Hematopoietic multipotent progenitor cell (in vitro differentiated cells): ENCODE measurements at regions not wholly inside any gene's neighbourhood (a gene's known extent, or its start where the extent isn't known, plus 50 kb on each side); places are given as distances from the start of the nearest gene placed in this dataset.
"Not testable (repeated sequence)": the region's sequence is repeated elsewhere in the genome, so short reads cannot be mapped to it uniquely, and the experiment has no call there.

Source experiments
- DNase-seq, 3 donors: peaks; one replicate each; pipeline ENCODE4 v3.0.0-alpha.2; 2011 to 2015; ENCODE audit warnings: low read depth in 2 of 3, low spot score in 2 of 3

DNA sequence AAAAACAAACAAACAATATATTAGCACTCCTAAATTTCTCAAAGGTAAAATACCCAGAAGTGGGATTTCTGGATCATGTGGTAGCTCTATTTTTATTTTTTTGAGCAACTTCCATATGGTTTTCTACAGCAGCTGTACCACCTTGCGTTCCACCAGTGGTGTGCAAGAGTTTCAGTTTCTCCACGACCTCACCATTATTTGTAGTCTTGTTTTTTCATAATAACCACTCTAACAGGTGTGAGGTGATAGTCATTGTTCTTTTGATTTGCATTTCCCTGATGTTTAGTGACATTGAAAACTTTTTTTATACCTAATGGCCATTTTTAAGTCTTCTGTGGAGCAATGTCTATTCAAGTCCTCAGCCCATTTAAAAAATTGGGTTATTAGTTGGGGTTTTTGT lies 127.3 kb upstream of the SLC38A2 start:
- no peak for DNase-seq

DNA sequence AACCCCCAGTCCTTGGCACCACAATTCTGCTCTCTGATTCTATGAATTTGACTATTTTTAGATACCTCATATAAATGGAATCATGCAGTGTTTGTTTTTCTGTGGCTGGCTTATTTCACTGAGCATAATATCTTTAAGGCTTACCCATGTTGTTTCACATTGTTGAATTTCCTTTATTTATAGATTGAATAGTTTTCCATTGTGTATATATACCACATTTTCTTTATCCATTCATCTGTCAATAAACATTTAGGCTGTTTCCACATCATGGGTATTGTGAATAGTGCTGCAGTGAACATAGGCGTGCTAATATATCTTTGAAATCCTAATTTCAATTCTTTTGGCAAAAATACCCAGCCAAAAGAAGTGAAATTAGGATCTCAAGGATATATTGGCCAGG lies 126.7 kb upstream of the SLC38A2 start:
- no peak for DNase-seq

DNA sequence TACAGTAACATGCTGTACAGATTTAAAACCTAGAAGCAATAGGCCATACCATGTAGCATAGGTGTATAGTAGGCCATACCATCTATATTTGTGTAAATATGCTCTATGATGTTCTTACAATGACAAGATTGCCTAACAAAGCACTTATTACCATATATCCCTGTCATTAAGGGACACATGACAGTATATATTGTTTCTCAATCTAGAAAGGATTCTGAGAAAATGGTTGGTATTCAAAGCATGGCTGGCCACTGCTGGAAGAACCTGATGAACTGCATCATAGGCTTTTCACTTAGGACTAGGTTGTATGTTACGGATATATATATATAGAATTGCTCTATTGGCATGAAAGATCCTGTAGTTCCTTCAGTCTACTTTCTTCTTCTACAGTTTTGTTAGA lies 125.2 kb upstream of the SLC38A2 start:
- DNase-seq, result no peak

DNA sequence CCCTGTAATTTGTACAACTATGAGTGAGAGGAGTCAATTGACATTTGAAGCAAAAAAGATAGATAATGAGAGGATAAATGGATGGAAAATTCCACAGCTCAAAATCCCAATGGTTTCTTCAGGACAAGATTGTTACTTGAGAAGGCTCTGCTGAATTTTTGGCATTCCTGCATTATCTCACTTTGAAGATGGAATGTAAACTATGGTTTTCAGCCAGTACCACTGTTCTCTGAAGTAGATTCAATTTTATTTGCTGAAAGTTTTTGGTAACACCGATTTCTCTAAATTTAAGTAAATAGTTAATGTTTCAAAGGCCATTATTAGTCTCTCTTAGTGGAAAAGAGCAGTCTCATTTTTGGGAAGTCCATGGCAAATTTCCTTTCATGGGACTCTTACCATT lies 121.9 kb upstream of the SLC38A2 start:
- DNase-seq, result no peak

DNA sequence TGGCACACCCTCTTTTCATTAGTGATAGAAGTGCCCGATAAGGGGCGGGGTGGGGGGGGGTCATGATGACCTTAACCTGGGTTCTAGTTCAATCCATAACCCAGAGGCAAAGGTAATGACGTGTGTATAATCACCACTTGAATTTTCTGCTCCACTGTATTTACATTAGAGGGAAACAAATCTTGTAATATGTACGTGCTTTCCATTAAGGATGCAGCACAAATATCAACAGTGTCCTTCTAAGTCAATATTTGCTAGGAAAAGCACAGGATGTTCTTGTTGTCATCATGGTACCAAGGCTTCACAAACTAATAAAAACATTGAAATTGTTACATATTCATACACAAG lies 121.2 kb upstream of the SLC38A2 start:
- no peak for DNase-seq

DNA sequence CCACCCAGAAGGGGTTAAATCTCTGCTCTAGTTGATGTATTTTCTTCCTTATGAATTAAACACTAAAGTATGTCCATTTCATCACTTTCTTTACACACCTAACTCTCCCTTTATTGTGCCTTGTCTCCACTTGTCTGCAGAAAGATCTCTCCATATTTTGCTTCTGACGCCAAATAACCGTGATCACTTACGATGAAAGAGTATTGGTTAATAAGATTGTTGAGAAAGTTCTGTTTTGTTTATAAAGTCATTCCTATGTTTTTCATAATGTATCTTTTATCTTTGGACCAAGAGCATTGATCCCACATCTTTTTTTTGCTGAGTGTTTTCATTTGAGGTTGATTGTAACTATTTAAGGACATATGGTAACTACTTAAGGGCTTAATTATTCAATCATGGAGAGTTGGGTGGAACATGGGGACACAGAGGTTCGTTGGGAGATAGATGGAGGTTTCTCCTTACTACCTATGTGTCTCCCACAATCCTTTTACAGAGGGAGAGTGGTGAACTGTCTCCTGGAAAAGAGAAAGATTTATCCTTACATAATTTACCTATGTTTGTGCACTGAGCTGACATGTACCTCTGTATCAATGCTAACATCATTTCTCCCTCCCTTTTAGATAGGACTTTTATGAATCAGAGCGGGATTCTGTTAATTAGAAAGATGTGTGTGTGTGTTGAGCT lies 120.7 kb upstream of the SLC38A2 start:
- DNase-seq, result no peak

DNA sequence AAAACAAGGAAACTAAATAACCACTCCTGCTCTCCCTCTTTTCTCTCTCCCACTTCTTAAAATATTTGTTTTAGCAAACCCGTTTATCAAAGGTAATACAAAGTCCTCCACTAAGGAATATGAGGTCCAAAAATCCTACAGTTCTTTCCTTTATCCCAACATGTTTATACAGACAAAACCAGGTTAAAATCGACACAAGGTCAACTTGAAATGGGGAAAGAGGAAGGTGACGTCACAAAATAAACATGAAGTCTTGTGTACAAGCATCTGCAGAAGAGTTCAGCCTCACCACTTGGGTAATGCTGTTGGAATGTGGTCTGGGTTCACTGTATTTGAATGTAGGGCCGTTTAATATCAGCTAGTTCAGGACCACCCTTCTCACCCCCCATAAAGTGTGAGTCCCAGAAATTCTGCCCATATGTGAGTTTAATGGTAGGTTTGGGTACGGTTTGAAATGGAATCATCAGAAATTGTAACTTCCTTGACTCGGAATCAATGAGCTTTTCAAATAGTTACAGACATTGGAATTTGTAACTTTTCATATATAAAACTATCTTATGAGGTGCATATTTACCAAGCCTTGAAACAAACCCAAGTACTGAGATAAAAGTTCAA lies 120.0 kb upstream of the SLC38A2 start:
- no peak for DNase-seq

DNA sequence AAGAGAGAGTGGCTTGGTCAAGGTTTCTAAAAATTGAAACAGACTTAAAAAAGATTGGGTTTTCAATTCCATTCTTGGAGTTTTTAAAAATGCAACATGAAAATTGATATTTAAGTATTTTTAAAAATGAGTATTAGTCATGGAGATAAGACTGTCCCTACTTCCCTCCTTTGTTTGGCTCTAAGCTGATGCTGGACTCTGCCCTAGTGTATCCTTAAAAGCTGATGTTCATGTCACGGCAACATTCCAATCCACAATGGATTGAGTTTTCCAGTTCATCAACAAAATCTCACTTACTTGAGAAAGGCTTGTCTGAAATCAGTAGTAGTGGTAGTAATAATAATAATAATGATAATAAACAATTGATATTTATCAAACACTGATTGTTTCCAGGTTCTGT lies 119.0 kb upstream of the SLC38A2 start:
- DNase-seq, result no peak

DNA sequence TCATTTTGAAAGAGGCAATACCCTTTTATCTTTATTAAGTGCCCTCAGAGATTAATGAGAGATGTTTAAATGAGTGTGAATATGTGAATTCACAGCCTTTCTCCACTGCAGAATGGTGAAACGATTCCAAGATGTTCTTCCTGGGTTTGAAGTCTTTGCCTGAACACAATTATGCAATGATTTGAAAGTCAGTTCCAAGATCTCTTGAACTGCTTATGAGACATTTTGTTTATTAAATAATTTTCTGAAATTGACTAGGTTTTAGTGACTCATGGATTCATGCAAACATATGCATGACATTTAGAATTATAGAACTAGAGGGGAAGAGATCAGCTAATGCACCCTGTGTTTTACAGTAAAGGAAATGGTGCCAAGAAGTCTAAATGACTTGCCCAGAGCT lies 118.1 kb upstream of the SLC38A2 start:
- DNase-seq, result no peak

DNA sequence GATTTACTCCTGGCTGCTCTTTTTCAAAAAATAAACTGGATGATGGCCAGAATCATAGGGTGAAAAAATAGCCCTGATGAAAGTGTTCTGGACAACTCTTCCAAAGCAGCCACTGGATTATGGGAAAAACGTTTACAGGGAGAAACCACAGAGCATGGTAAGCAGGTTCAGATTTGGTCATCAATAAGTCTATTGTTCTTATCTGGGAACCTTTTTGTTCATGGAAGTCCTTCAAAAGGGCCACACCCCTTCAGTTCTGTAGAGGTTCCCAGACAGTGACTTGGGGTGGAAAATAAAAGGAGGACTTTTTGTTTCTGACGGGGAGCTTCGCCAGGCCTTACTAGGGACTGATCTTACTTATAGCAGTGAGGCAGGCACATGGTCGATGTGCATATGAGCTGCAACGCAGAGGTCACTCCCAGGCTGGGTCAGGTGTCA lies 117.4 kb upstream of the SLC38A2 start:
- DNase-seq, result no peak

DNA sequence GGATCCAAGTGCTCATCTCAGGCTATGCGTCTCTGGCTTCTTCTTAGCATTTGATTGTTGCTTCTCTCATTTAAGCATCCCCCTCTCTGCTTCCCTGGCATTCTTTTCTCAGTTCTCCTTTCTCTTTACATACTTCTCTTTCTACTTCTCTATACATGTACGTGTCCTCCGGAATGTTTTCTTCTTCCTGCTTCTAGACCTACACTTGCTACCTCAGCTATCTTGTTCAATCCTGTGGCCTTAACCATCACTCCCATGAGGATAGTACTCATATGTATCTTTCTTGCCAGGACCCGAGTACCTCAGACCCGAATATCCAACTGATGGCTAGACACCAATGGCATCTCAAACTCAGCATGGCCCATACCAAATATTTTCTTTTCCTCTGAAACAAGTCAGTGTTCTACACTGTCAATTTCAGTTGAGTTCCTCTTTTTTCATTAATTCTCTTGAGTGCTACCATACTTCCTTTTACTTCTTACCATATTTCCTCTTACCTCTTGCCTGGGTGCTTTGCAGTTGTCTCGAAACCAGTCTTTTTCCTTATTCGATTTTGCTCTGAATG lies 115.1 kb upstream of the SLC38A2 start:
- DNase-seq, result peak in 1 of 3 donors; percentile 66

DNA sequence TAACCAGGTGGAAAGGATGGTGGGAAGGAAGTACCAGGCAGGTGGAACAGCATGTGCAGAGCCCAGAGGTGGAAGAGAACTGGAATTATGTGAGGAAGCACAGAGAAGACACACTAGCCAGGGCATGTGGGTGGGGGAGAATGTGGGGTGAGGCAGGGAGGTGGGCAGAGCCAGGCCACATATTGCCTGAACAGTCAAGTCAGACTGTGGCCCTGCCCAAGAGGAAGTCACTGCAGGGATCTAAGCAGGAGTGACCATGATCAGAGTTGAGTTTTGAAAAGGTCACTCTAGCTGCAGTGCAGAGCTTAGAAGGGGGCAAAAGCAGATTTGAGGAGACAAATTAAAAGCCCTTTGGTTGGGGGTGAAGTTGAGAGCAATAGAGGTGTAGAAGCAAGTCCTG lies 114.0 kb upstream of the SLC38A2 start:
- DNase-seq, result no peak

DNA sequence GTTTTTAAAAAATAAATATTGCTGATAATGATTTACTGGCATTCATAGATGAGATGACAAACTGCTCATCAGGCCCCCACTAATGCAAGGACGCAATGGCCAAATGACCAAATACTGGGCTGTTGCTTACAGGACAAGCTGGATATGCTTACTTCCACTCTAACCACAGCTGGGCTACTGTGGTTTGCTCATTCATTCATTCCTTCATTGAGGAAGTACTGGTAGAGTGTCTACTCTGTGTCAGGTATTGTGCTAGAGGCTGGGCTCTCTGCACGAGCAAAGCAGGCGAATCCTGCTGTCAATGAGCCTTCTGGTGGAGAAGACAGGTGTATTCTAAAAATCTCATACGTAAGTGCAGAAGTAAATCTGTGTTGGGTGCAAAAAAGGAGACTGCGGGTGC lies 113.3 kb upstream of the SLC38A2 start:
- no peak for DNase-seq

DNA sequence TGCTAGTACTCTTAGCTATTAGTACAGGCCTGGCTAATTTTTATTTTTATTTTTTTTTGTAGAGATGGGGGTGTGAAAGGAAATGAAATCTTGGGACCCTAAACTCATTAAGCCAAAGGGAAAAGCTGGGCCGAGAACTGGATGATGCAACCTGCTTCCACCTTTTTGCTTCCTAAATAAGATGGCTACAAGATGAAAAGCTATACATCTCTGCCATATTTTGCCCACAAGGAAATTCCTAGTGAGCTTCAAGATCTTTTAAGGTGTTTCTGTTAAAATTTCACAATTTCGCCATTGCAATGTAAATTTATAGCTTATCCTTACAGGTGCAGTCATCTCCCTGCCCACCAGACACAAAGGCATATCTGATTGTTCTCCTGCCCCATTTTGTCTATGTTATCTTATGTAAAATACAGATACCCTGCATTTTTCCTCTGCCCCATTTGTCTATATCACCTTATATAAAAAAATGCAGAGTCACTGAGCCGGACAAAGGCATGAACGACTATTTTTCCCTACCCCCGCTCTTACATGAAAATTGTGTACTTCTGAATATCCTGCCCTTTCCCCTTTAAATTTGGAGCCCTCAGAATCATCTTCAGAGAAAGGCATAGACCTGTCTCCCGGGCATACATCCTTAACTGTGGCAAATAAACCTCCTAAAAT lies 112.0 kb upstream of the SLC38A2 start:
- no peak for DNase-seq

DNA sequence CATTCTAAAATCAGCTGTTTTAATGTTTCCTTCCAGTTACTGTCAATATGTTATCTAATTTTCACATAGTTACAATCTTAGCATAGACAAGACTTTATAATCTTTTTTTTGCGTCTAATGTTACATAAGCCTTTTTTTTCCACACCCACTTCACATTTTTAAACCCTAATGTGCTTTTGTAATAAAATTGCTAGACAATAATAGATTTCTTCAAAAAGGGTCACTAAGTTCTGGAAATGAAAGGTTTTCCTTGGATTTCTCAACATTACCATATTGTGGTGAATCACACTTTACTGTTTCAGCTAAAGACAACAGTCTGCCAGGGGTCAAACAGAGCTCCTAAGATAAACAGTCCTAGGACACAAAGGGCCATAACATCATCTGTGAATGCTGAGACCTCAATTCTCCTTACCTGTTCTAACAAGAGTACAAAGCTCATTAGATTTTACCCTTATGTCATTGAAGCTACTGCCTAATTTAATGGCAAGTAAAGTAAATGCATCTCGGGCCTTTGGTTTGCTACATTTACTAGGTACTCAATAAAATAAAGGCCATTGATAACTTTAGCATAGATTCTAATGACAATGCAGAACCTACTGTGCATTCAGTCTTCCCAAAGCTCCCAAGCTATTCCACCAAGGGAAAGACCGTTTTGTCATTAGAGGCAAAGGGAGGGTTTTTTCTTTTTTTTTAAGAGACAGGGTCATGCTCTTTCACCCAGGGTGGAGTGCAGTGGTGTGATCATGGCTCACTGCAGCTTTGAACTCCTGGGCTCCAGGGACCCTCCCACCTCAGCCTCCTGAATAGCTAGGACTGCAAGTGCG lies 111.2 kb upstream of the SLC38A2 start:
- DNase-seq, result peak in 1 of 3 donors; percentile 62

DNA sequence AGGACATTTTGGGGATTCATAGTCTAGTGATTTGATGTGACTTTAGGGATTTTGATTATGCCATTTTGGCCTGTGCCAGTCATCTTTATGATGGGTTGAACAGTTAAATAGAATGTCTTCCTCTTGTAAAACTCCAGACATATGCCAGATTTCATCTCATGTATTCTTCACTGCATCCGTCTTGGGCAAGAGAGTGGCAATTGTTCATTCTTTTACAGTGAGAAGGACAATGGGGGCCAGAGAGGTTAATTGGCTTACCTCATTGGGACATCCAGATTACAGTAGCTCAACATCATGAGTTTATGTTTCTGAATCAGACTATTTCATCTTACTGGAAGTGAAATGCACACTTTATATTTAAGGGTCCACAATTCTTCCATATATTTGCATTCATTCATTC lies 108.2 kb upstream of the SLC38A2 start:
- no peak for DNase-seq

DNA sequence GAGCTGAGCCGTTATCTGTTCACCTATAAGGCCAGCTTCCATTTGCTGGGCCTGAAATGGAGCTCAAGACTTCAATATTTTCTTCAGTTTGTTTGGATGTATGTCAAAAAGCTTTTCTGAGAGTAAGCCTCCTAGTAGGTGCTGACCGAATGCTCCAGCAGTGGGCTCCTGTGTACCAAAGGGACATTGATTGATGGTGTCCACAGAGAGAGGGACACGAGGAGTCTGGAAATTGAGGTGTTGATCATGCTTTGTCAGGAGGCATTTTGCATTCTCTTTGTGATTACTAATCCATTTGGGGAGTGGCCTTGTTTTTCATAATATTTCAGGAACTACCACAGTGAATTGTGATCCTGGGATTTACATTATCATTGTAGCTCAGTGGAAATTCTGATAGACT lies 107.7 kb upstream of the SLC38A2 start:
- DNase-seq, result no peak

DNA sequence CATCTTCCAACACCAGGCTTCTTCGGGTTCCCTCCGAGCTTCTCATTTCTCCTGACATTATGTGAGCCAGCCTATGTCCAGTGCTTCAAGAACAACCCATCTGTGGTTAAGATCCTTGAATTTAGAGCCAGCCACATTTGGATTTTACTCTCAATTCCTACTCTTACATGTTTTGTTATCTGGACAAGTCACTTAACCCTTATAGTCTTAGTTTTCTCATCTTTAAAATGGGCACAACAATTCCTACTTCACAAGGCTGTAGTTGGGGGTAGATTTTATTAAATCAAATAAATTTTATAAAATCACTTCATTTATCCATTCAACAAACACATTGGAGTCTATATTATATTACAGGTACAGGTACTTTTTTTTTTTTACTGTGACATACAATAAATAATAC lies 105.5 kb upstream of the SLC38A2 start:
- DNase-seq, result no peak

DNA sequence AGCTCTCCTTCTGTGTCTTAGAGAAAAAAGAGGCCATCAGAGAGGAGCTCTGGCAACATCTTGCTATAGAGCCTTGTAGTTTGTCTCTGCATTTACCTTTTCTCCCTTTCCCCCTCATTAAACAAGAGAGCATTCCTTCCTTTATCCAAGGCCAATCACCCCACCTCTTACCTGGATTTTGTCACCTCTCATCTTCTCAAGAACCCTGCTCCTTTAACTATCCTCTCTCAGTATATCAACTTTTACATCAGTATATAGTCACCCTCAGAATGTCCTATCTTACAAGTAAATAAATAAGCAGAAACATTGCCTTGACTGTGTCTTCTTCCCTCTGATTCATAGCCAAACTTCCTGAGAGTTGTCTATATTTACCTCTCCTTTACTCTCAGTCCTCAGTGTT lies 105.0 kb upstream of the SLC38A2 start:
- DNase-seq, result no peak

DNA sequence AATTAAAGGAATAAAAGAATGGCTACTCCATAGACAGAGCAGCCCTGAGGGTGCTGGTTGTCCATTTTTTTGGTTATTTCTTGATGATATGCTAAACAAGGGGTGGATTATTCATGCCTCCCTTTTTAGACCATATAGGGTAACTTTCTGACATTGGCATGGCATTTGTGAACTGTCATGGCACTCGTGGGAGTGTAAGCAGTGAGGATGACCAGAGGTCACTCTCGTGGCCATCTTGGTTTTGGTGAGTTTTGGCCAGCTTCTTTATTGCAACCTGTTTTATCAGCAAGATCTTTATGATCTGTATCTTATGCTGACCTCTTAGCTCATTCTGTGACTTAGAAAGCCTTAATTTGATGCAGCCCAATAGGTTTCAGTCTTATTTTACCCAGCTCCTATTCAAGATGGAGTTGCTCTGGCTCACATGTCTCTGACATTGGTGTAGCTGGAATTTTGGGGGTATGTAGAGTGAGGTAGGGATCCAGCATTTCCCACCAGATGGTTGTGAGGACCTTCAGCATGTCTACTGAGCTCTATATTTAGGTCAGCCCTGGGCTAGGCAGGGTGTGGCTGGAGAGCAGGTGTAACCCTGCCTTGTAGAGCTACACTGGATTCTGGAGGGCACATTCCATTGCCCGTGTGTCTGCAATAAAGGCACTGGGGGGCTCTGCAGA lies 103.5 kb upstream of the SLC38A2 start:
- no peak for DNase-seq

DNA sequence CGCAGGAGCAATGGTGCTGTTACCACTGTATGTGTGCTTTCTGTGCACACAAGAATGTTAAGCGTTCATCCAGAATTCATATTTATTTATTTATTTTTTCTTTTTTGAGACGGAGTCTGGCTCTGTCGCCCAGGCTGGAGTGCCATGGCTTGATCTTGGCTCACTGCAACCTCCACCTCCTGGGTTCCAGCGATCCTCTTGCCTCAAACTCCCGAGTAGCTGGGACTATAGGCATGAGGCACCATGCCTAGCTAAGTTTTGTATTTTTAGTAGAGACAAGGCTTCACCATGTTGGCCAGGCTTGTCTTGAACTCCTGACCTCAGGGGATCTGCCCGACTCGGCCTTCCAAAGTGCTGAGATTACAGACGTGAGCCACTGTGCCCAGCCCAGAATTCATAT lies 101.8 kb upstream of the SLC38A2 start:
- not testable (repeated sequence) for DNase-seq
